Psoas muscle (tissue), 7 donors: ENCODE measurements at regions not wholly inside any gene's neighbourhood (a gene's known extent, or its start where the extent isn't known, plus 50 kb on each side); places are given as distances from the start of the nearest gene placed in this dataset.

Source experiments
- ATAC-seq, 4 donors: fragments of 200-7000 bp; cut with Tn5 transposase; one replicate each; pipeline ENCODE4 v1.9.1; 2020; ENCODE audit warnings: moderate library complexity in 3 of 4, mild to moderate bottlenecking in 2 of 4
- DNase-seq, 2 donors: peaks; one replicate each; pipeline ENCODE4 v3.0.0-alpha.2; 2020
- H3K27ac ChIP-seq: fragments of 200-600 bp; one replicate; pipeline ENCODE4 v1.8.0; 2022
- H3K27me3 ChIP-seq, 3 donors: fragments of 200-600 bp in 1 of 3; one replicate each; pipeline versions ENCODE4 v1.6.1 to v1.8.0; 2013 to 2022; ENCODE audit warnings: low read length in 2 of 3, mild to moderate bottlenecking in 2 of 3, moderate library complexity in 1 of 3; ENCODE audit not compliant: insufficient read depth in 3 of 3
- H3K36me3 ChIP-seq, 2 donors: fragments of 200-600 bp in 1 of 2; one replicate each; pipeline versions ENCODE4 v1.6.1 to v1.8.0; 2013 to 2022; ENCODE audit warnings: low read depth in 1 of 2, mild to moderate bottlenecking in 1 of 2, moderate library complexity in 1 of 2; ENCODE audit not compliant: insufficient read depth in 1 of 2
- H3K4me1 ChIP-seq: fragments of 200-600 bp; one replicate; pipeline ENCODE4 v1.8.0; 2022
- H3K4me3 ChIP-seq: fragments of 200-600 bp; one replicate; pipeline ENCODE4 v1.8.0; 2022; ENCODE audit warnings: mild to moderate bottlenecking
- H3K9me3 ChIP-seq: fragments of 200-600 bp; one replicate; pipeline ENCODE4 v1.8.0; 2022
- CTCF ChIP-seq: fragments of 200-600 bp; IDR thresholded peaks from one replicate; pipeline ENCODE4 v1.8.0; 2022; ENCODE audit warnings: antibody characterized with exemption
- WGBS, 3 donors: extraction: QIAGEN DNeasy Blood & Tissue Kit; methylation state at CpG; one replicate each; pipeline versions ENCODE4 v1.1.6 to v1.1.7; 2013; 5-methylcytosine and 5-hydroxymethylcytosine counted together
- intact Hi-C, 2 donors: fragments of 100-400 bp; cut with DNase I; formaldehyde crosslinking; loops; one replicate each; pipeline versions ENCODE4 v1.11.0 to v1.14.2; 2022
- donor health status: healthy with polysubstance abuse.
- donor health status: DM: no; HTN: no; CAD: no; lungs with moderate emphysema.
- donor health status: Bipolar disorder and iron deficiency.
- donor health status: healthy.
- donor health status: DM: yes; HTN: yes; CAD: no.
- donor health status: DM: no; HTN: no; CAD: no.
- donor health status: DM: yes; HTN: yes; CAD: no.

- WGBS, 3 donors = 74 to 83% (median 82%) methylated on average over 1 of the region's 1 CpG
- no peaks in the 10 kb centered on the region for H3K36me3 ChIP-seq
- no peaks in the 10 kb centered on the region for H3K4me1 ChIP-seq
- DNase-seq (no peak), ATAC-seq (no peak)
- H3K27ac ChIP-seq = no peak overlapping the region
- intact Hi-C loops = no loop called here
- H3K9me3 ChIP-seq = no peaks in the 10 kb centered on the region
- H3K4me3 ChIP-seq = no peak overlapping the region
- TF ChIP-seq CTCF = no peak
- no peaks in the 10 kb centered on the region for H3K27me3 ChIP-seq
Observed at GRCh38 chr6:134631398-134631924, 313.5 kb upstream of the SGK1 start.

- ATAC-seq = peak; percentile 42 to 90 (median 71)
- WGBS, 3 donors = 24 to 40% (median 29%) methylated on average over 10 of the region's 10 CpGs
- H3K4me1 ChIP-seq = no peaks in the 10 kb centered on the region
- H3K4me3 ChIP-seq = peak overlapping the region; percentile 19
- no peak for TF ChIP-seq CTCF
- intact Hi-C loops = no loop called here
- H3K27me3 ChIP-seq = no peaks in the 10 kb centered on the region
- no peak overlapping the region for H3K27ac ChIP-seq
- DNase-seq = no peak
- no peaks in the 10 kb centered on the region for H3K36me3 ChIP-seq
- no peaks in the 10 kb centered on the region for H3K9me3 ChIP-seq
Observed at GRCh38 chr6:134630508-134631121, 312.7 kb upstream of the SGK1 start.

- ATAC-seq (no peak), DNase-seq (no peak)
- Histone ChIP-seq H3K9me3 (no peaks in the 10 kb centered on the region), H3K27me3 (no peaks in the 10 kb centered on the region), H3K27ac (no peak overlapping the region), H3K4me1 (no peaks in the 10 kb centered on the region), H3K4me3 (no peak overlapping the region), H3K36me3 (no peaks in the 10 kb centered on the region)
- intact Hi-C loops = no loop called here
- no peak for TF ChIP-seq CTCF
- 95 to 97% (median 97%) methylated on average over 2 of the region's 2 CpGs for WGBS, 3 donors
Observed at GRCh38 chr6:134628154-134628553, 310.2 kb upstream of the SGK1 start.

- DNase-seq (no peak), ATAC-seq (no peak)
- no peak for TF ChIP-seq CTCF
- Histone ChIP-seq H3K4me1 (no peaks in the 10 kb centered on the region), H3K27ac (no peak overlapping the region), H3K9me3 (no peaks in the 10 kb centered on the region), H3K36me3 (no peaks in the 10 kb centered on the region), H3K4me3 (no peak overlapping the region), H3K27me3 (no peaks in the 10 kb centered on the region)
- intact Hi-C loops = no loop called here
- WGBS, 3 donors = 95 to 96% (median 95%) methylated on average over 4 of the region's 4 CpGs
Observed at GRCh38 chr6:134627707-134628106, 309.8 kb upstream of the SGK1 start.

- intact Hi-C loops = no loop called here
- WGBS, 3 donors = 69 to 77% (median 76%) methylated on average over 2 of the region's 2 CpGs
- H3K4me3 ChIP-seq = no peak overlapping the region
- no peak for TF ChIP-seq CTCF
- no peaks in the 10 kb centered on the region for H3K9me3 ChIP-seq
- no peaks in the 10 kb centered on the region for H3K27me3 ChIP-seq
- H3K4me1 ChIP-seq = no peaks in the 10 kb centered on the region
- DNase-seq (no peak), ATAC-seq (no peak)
- H3K36me3 ChIP-seq = no peaks in the 10 kb centered on the region
- no peak overlapping the region for H3K27ac ChIP-seq
Observed at GRCh38 chr6:134626589-134626988, 308.7 kb upstream of the SGK1 start.
